ENCODE measurements at regions not wholly inside any gene's neighbourhood (a gene's known extent, or its start where the extent isn't known, plus 50 kb on each side); places are given as distances from the start of the nearest gene placed in this dataset.
"Not testable (repeated sequence)": the region's sequence is repeated elsewhere in the genome, so short reads cannot be mapped to it uniquely, and the experiment has no call there.

DNA sequence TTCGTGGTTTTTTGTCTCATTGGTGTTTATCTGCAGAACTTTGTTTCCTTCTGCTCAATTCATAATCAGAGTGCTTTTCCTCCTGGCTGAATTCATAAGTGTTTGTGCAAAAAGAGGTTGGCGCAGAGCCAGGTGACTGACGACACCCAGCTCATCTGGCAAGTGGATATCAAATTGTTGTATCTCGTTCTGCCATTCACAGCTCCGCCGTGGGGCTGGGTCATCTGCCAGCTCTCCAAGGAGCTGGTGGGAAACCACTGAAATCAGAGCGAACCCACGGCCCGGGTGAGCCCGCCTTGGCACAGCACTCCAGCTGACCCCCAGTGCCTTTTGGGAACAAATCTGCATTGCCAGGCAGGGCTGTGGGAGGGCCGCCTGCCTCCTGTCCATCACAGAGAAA lies 110.7 kb upstream of the DRD5 start:
- H3K4me2 ChIP-seq (ENCODE audit: insufficient read depth, insufficient read length, low read length); H3K23me2 ChIP-seq (ENCODE audit: insufficient read length, low read depth, low read length, poor library complexity, severe bottlenecking); H3K4ac ChIP-seq (ENCODE audit: low read depth, low read length); H2BK5ac ChIP-seq (ENCODE audit: insufficient read length, low read length); H2AK5ac ChIP-seq (ENCODE audit: insufficient read length, low read length); H2AFZ ChIP-seq (ENCODE audit: low read length); H4K91ac ChIP-seq (ENCODE audit: insufficient read length, low read depth, low read length); H2BK120ac ChIP-seq (ENCODE audit: low read depth, low read length, poor library complexity, severe bottlenecking); H3K23ac ChIP-seq (ENCODE audit: insufficient read length, low read depth, low read length); H3K9ac ChIP-seq (ENCODE audit: extremely low read depth, insufficient read length, low read length); H3K79me2 ChIP-seq (ENCODE audit: insufficient read depth, low read length); H3K27me3 Mint-ChIP-seq (ENCODE audit: low read depth); H3K4me1 ChIP-seq (ENCODE audit: insufficient read depth, low read length); H4K5ac ChIP-seq (ENCODE audit: insufficient read length, low read depth, low read length); H3K14ac ChIP-seq (ENCODE audit: insufficient read depth, low read length); H3K27me3 ChIP-seq (ENCODE audit: insufficient read depth, low read length); H3K9me3 Mint-ChIP-seq; H2BK20ac ChIP-seq (ENCODE audit: low read depth, low read length, poor library complexity, severe bottlenecking); H2BK12ac ChIP-seq (ENCODE audit: insufficient read length, low read depth, low read length); H2BK15ac ChIP-seq (ENCODE audit: low read depth, low read length); DNase-seq; H3K27ac ChIP-seq (ENCODE audit: insufficient read length, low read depth, low read length); H3K36me3 Mint-ChIP-seq (ENCODE audit: insufficient read depth in 1 of 3, low read depth in 3 of 3); H3T11ph ChIP-seq (ENCODE audit: low read length); H4K20me1 ChIP-seq (ENCODE audit: control insufficient read depth, insufficient read depth, insufficient read length); H4K8ac ChIP-seq (replicated peaks; ENCODE audit: insufficient read length, low read depth, low read length); H3K56ac ChIP-seq (ENCODE audit: insufficient read length, low read depth, low read length); H3K9me3 ChIP-seq (ENCODE audit: control insufficient read depth, low read depth, low read length); H3K4me3 Mint-ChIP-seq; H3K79me1 ChIP-seq (ENCODE audit: insufficient read depth, low read depth, low read length, poor library complexity, severe bottlenecking); H3K27ac Mint-ChIP-seq; H3K18ac ChIP-seq (ENCODE audit: insufficient read length, low read depth, low read length): not testable (repeated sequence)
- peaks cover 9 to 13% of the 10 kb centered on the region in 2 experiments for H3K4me1 Mint-ChIP-seq
- WGBS (ENCODE audit: extremely low coverage, insufficient read length, low lambda C conversion rate) = no CpG with 5 or more reads among the region's 11 CpGs

DNA sequence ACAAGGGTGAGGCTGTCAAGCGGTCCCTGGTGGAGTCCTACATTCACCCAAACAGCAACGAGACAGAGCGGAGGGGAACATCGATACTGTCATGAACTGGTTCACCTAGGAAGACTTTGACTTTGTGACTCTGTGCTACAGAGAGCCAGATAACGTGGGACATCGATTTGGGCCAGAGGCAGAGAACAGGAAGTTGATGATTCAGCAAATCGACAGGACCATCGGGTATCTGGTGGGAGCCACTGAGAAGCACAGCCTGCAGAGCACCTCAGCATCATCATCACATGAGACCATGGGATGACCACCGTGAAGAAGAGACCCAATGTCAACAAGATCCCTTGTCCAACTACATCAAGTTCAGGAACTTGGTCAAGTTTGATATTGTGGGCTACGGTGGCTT lies 104.1 kb upstream of the DRD5 start:
- not testable (repeated sequence) for H2BK12ac ChIP-seq (ENCODE audit: insufficient read length, low read depth, low read length); H3K79me1 ChIP-seq (ENCODE audit: insufficient read depth, low read depth, low read length, poor library complexity, severe bottlenecking); H3K9ac ChIP-seq (ENCODE audit: extremely low read depth, insufficient read length, low read length); H2AFZ ChIP-seq (ENCODE audit: low read length); H4K20me1 ChIP-seq (ENCODE audit: control insufficient read depth, insufficient read depth, insufficient read length); H3K4ac ChIP-seq (ENCODE audit: low read depth, low read length); H3K18ac ChIP-seq (ENCODE audit: insufficient read length, low read depth, low read length); H3K36me3 Mint-ChIP-seq (ENCODE audit: insufficient read depth in 1 of 3, low read depth in 3 of 3); H3K9me3 Mint-ChIP-seq; H3K56ac ChIP-seq (ENCODE audit: insufficient read length, low read depth, low read length); H3K27ac ChIP-seq (ENCODE audit: insufficient read length, low read depth, low read length); H3K4me3 Mint-ChIP-seq; H2BK120ac ChIP-seq (ENCODE audit: low read depth, low read length, poor library complexity, severe bottlenecking); H3K79me2 ChIP-seq (ENCODE audit: insufficient read depth, low read length); H2BK20ac ChIP-seq (ENCODE audit: low read depth, low read length, poor library complexity, severe bottlenecking); DNase-seq; H2BK5ac ChIP-seq (ENCODE audit: insufficient read length, low read length); H2BK15ac ChIP-seq (ENCODE audit: low read depth, low read length); H3K27me3 Mint-ChIP-seq (ENCODE audit: low read depth); H3K14ac ChIP-seq (ENCODE audit: insufficient read depth, low read length); H3K4me1 Mint-ChIP-seq; H3K4me1 ChIP-seq (ENCODE audit: insufficient read depth, low read length); H2AK5ac ChIP-seq (ENCODE audit: insufficient read length, low read length); H3K27me3 ChIP-seq (ENCODE audit: insufficient read depth, low read length); H3K23ac ChIP-seq (ENCODE audit: insufficient read length, low read depth, low read length); H3K9me3 ChIP-seq (ENCODE audit: control insufficient read depth, low read depth, low read length); H4K91ac ChIP-seq (ENCODE audit: insufficient read length, low read depth, low read length); H3K23me2 ChIP-seq (ENCODE audit: insufficient read length, low read depth, low read length, poor library complexity, severe bottlenecking); H4K8ac ChIP-seq (replicated peaks; ENCODE audit: insufficient read length, low read depth, low read length); H3K4me2 ChIP-seq (ENCODE audit: insufficient read depth, insufficient read length, low read length); H3K27ac Mint-ChIP-seq; H4K5ac ChIP-seq (ENCODE audit: insufficient read length, low read depth, low read length); H3T11ph ChIP-seq (ENCODE audit: low read length)
- WGBS (ENCODE audit: extremely low coverage, insufficient read length, low lambda C conversion rate) = no CpG with 5 or more reads among the region's 10 CpGs

Data from H9 (cell line).